C4-2B (cell line): ENCODE measurements at regions not wholly inside any gene's neighbourhood (a gene's known extent, or its start where the extent isn't known, plus 50 kb on each side); places are given as distances from the start of the nearest gene placed in this dataset.

Experiments used
- H3K27ac ChIP-seq: fragments of 450-650 bp; 2 replicates; pipeline ENCODE4 v1.5.1; 2017
- CTCF ChIP-seq: fragments of 450-650 bp; conservative IDR thresholded peaks from 2 replicates; pipeline ENCODE4 v1.5.1; 2017; ENCODE audit warnings: mild to moderate bottlenecking
- ZFX ChIP-seq: fragments of 450-650 bp; IDR thresholded peaks from 2 replicates; pipeline ENCODE4 v1.6.1; 2017

- no peak overlapping the region for H3K27ac ChIP-seq
- no peak for TF ChIP-seq CTCF
- TF ChIP-seq ZFX: no peak
These were observed 191.7 kb downstream of the ARL4A start for GRCh38 chr7:12879139-12879538.

- TF ChIP-seq CTCF (no peak), ZFX (no peak)
- H3K27ac ChIP-seq: no peak overlapping the region
These were observed 194.3 kb downstream of the ARL4A start for GRCh38 chr7:12881712-12882111.

GRCh38 chr7:12882710-12883109 is 195.3 kb downstream of the ARL4A start:
- no peak for TF ChIP-seq CTCF
- no peak for TF ChIP-seq ZFX
- H3K27ac ChIP-seq: no peak overlapping the region

- TF ChIP-seq CTCF: no peak
- no peak overlapping the region for H3K27ac ChIP-seq
These were observed 196.6 kb downstream of the ARL4A start for GRCh38 chr7:12884033-12884432.

- H3K27ac ChIP-seq: no peak overlapping the region
- TF ChIP-seq CTCF: no peak
- TF ChIP-seq ZFX: no peak
These were observed 197.5 kb downstream of the ARL4A start for GRCh38 chr7:12884856-12885440.

- no peak for TF ChIP-seq ZFX
- TF ChIP-seq CTCF: no peak
- no peak overlapping the region for H3K27ac ChIP-seq
These were observed 201.3 kb downstream of the ARL4A start for GRCh38 chr7:12888717-12889116.

GRCh38 chr7:12889391-12889790 is 202.0 kb downstream of the ARL4A start:
- no peak overlapping the region for H3K27ac ChIP-seq
- TF ChIP-seq ZFX: no peak
- TF ChIP-seq CTCF: no peak
